HepG2 (cell line): ENCODE measurements at regions not wholly inside any gene's neighbourhood (a gene's known extent, or its start where the extent isn't known, plus 50 kb on each side); places are given as distances from the start of the nearest gene placed in this dataset.

ENCODE experiments used
- ATAC-seq: fragments of 200-7000 bp; cut with Tn5 transposase; 3 replicates; pipeline ENCODE4 v1.9.1; 2020; ENCODE audit warnings: mild to moderate bottlenecking, moderate library complexity
- BruUV-seq: library from RNA; stranded (reverse); fragments of 400-500 nt; replicated peaks from 2 replicates; lab custom pipeline; 2021; lab: Mats Ljungman, UMichigan
- CTCF ChIA-PET: fragments of 300-600 bp; formaldehyde crosslinking; extraction: SDS; loops from one replicate; lab custom pipeline; 2021; ENCODE audit warnings: low total read pairs, inconsistent platforms, low intra/inter-chr PET ratio; lab: Yijun Ruan, JAX
- POLR2A ChIA-PET: fragments of 350-600 bp; sonication (Branson Sonifier 250); formaldehyde crosslinking; loops from one replicate; lab custom pipeline; 2020; ENCODE audit warnings: antibody characterized with exemption, inconsistent platforms; lab: Yijun Ruan, JAX
- DNase-seq: peaks from one replicate; pipeline ENCODE4 v3.0.0-alpha.2; 2015; ENCODE audit warnings: low spot score
- FAIRE-seq: peaks from 3 replicates; lab custom pipeline; 2011; peaks lifted over from hg19 to GRCh38; lab: Jason Lieb, UNC
- H2AFZ ChIP-seq: one replicate; pipeline ENCODE4 v1.6.1; 2011; ENCODE audit warnings: low read length, inconsistent platforms
- H3K27ac ChIP-seq: fragments of 300-600 bp; 3 replicates; pipeline ENCODE4 v1.8.0; 2011; ENCODE audit warnings: mixed run types, mild to moderate bottlenecking, mixed read lengths, low read length, inconsistent platforms; ENCODE audit not compliant: insufficient read depth; ENCODE audit errors: extremely low read length
- H3K27me3 ChIP-seq, 2 experiments: fragments of 200-600 bp in 1 of 2; 2 replicates in 1 of 2; 3 replicates in 1 of 2; pipeline versions ENCODE4 v1.6.0 to v1.8.0; 2011; ENCODE audit warnings: low read length in 2 of 2, mild to moderate bottlenecking in 2 of 2, moderate library complexity in 2 of 2, inconsistent platforms in 1 of 2; ENCODE audit not compliant: insufficient read depth in 2 of 2, control insufficient read depth in 1 of 2
- H3K36me3 ChIP-seq, 2 experiments: fragments of 200-600 bp in 1 of 2; replicated peaks in 1 of 2; 2 replicates in 1 of 2; 3 replicates in 1 of 2; pipeline versions ENCODE4 v1.5.1 to v1.8.0; 2011; ENCODE audit warnings: low read length in 2 of 2, inconsistent platforms in 1 of 2; ENCODE audit not compliant: insufficient read depth in 2 of 2, control insufficient read depth in 1 of 2
- H3K4me1 ChIP-seq: 2 replicates; pipeline ENCODE4 v1.5.1; 2012; ENCODE audit warnings: low read length, inconsistent platforms; ENCODE audit not compliant: insufficient read depth
- H3K4me2 ChIP-seq: 2 replicates; pipeline ENCODE4 v1.6.0; 2011; ENCODE audit warnings: low read depth, low read length, inconsistent platforms
- H3K4me3 ChIP-seq, 3 experiments: fragments of 200-600 bp in 1 of 3; sonication (generic), shearing (Covaris generic) in 1 of 3; replicated peaks in 1 of 3; 2 replicates each; pipeline ENCODE4 v1.5.1; 2011 to 2016; ENCODE audit warnings: low read length in 3 of 3, inconsistent platforms in 2 of 3, low read depth in 2 of 3, mild to moderate bottlenecking in 2 of 3, control low read depth in 1 of 3, mixed read lengths in 1 of 3; ENCODE audit not compliant: insufficient read depth in 1 of 3
- H3K79me2 ChIP-seq: one replicate; pipeline ENCODE4 v1.6.1; 2011; ENCODE audit warnings: low read length, inconsistent platforms; ENCODE audit not compliant: insufficient read depth
- H3K9ac ChIP-seq: 2 replicates; pipeline ENCODE4 v1.6.0; 2011; ENCODE audit warnings: mild to moderate bottlenecking, low read depth, low read length, inconsistent platforms; ENCODE audit not compliant: insufficient read depth
- H3K9me3 ChIP-seq: 2 replicates; pipeline ENCODE4 v1.5.1; 2012; ENCODE audit warnings: mild to moderate bottlenecking, low read length
- H4K20me1 ChIP-seq: 2 replicates; pipeline ENCODE4 v1.6.0; 2011; ENCODE audit warnings: inconsistent platforms, mild to moderate bottlenecking, low read length, moderate library complexity; ENCODE audit not compliant: insufficient read depth
- AGO2 ChIP-seq: fragments of 200-400 bp; formaldehyde crosslinking; optimal IDR thresholded peaks from 2 replicates; pipeline ENCODE3; 2017; ENCODE audit warnings: mild to moderate bottlenecking, low read depth, low read length, moderate library complexity
- BORCS8-MEF2B ChIP-seq: sonication (generic); formaldehyde crosslinking; IDR thresholded peaks from 2 replicates; pipeline ENCODE4 v1.8.0; 2022; ENCODE audit warnings: mild to moderate bottlenecking, missing genetic modification reagents
- HIC2 ChIP-seq: sonication (generic); formaldehyde crosslinking; IDR thresholded peaks from 2 replicates; pipeline ENCODE4 v1.9.0; 2022; ENCODE audit warnings: low read depth, missing genetic modification reagents
- KDM1A ChIP-seq: IDR thresholded peaks from 2 replicates; pipeline ENCODE4 v1.6.1; 2016; ENCODE audit warnings: missing compliant biosample characterization
- MATR3 ChIP-seq: sonication (generic); formaldehyde crosslinking; IDR thresholded peaks from 2 replicates; pipeline ENCODE4 v1.4.0; 2020; ENCODE audit warnings: missing genetic modification reagents
- MYC ChIP-seq: sonication (generic); formaldehyde crosslinking; IDR thresholded peaks from 2 replicates; pipeline ENCODE4 v1.9.0; 2021; ENCODE audit warnings: missing genetic modification reagents, borderline replicate concordance
- NFKB2 ChIP-seq: sonication (generic); formaldehyde crosslinking; IDR thresholded peaks from 2 replicates; pipeline ENCODE4 v1.4.0; 2020; ENCODE audit warnings: missing genetic modification reagents, borderline replicate concordance
- NR2F2 ChIP-seq: IDR thresholded peaks from 2 replicates; pipeline ENCODE4 v1.6.1; 2012; ENCODE audit warnings: low read depth, inconsistent platforms, borderline replicate concordance
- NR2F6 ChIP-seq, 2 experiments: IDR thresholded peaks; 2 replicates each; pipeline ENCODE4 v1.6.1; 2016; ENCODE audit warnings: antibody characterized with exemption in 1 of 2, mild to moderate bottlenecking in 1 of 2
- RARG ChIP-seq: sonication (generic); formaldehyde crosslinking; IDR thresholded peaks from 2 replicates; pipeline ENCODE4 v1.4.0; 2020; ENCODE audit warnings: low read depth, mild to moderate bottlenecking, missing genetic modification reagents
- SP140L ChIP-seq: sonication (generic); formaldehyde crosslinking; IDR thresholded peaks from 2 replicates; pipeline ENCODE4 v1.4.0; 2020; ENCODE audit warnings: missing genetic modification reagents, borderline replicate concordance
- ZBTB21 ChIP-seq: sonication (generic); formaldehyde crosslinking; IDR thresholded peaks from 2 replicates; pipeline ENCODE4 v1.4.0; 2020; ENCODE audit warnings: missing genetic modification reagents
- ZFP36 ChIP-seq: fragments of 150-350 bp; IDR thresholded peaks from 2 replicates; pipeline ENCODE4 v1.6.1; 2018; ENCODE audit warnings: borderline replicate concordance, low read length, low read depth; ENCODE audit not compliant: partially characterized antibody
- ZNF124 ChIP-seq: sonication (generic); formaldehyde crosslinking; IDR thresholded peaks from 2 replicates; pipeline ENCODE4 v1.4.0; 2020; ENCODE audit warnings: missing genetic modification reagents
- ZNF253 ChIP-seq: sonication (generic); formaldehyde crosslinking; IDR thresholded peaks from 2 replicates; pipeline ENCODE4 v1.8.0; 2022; ENCODE audit warnings: mild to moderate bottlenecking, missing genetic modification reagents, borderline replicate concordance
- ZNF337 ChIP-seq: sonication (generic); formaldehyde crosslinking; IDR thresholded peaks from 2 replicates; pipeline ENCODE4 v1.5.1; 2020; ENCODE audit warnings: missing genetic modification reagents, low read depth, mild to moderate bottlenecking, borderline replicate concordance
- ZNF512 ChIP-seq: sonication (generic); formaldehyde crosslinking; IDR thresholded peaks from 2 replicates; pipeline ENCODE4 v1.4.0; 2020; ENCODE audit warnings: mild to moderate bottlenecking, missing genetic modification reagents
- ZNF788 ChIP-seq: sonication (generic); formaldehyde crosslinking; IDR thresholded peaks from 2 replicates; pipeline ENCODE4 v1.5.0; 2020; ENCODE audit warnings: mild to moderate bottlenecking, missing genetic modification reagents, borderline replicate concordance
- WGBS: methylation state at CpG from one replicate; pipeline ENCODE4 v1.1.6; 2017; ENCODE audit warnings: low lambda C conversion rate; 5-methylcytosine and 5-hydroxymethylcytosine counted together
- in situ Hi-C: cut with HindIII; loops from 2 replicates; pipeline ENCODE4 v1.10.0; 2017; ENCODE audit warnings: low pct_unique_long_range_greater_than_20kb; ENCODE audit not compliant: extremely low pct_ligation_motif_present
- intact Hi-C: fragments of 100-400 bp; cut with micrococcal nuclease; formaldehyde crosslinking; loops from one replicate; pipeline ENCODE4 v1.10.0; 2022; ENCODE audit not compliant: unreplicated experiment

- WGBS = 17% methylated on average over 10 of the region's 10 CpGs
- ATAC-seq (no peak), FAIRE-seq (no peak), DNase-seq (no peak)
- BruUV-seq = no TSS peak
- Histone ChIP-seq H2AFZ (no peak overlapping the region), H3K79me2 (no peaks in the 10 kb centered on the region), H3K27ac (no peak overlapping the region), H3K4me3 (no peak overlapping the region), H3K36me3 (no peaks in the 10 kb centered on the region), H3K4me2 (no peak overlapping the region), H3K4me1 (peaks cover 13% of the 10 kb centered on the region; the same call in 1 of the 2 replicates), H3K9me3 (no peaks in the 10 kb centered on the region), H3K27me3 (peaks cover 1 to 39% of the 10 kb centered on the region in 2 experiments; a peak in 4 of 5 replicates), H3K9ac (no peak overlapping the region), H4K20me1 (0 out of 2 replicates have a peak, but pooled peaks cover 3% of the 10 kb centered on the region)
- POLR2A ChIA-PET = no interaction called here
- CTCF ChIA-PET = no interaction called here
- intact Hi-C loops = no loop called here
- in situ Hi-C loops = no loop called here
- TF ChIP-seq NR2F2 (no peak), NR2F6 (IDR thresholded peaks at IDR 0.05) (no peak), NR2F6 (CRISPR knock-in tag; IDR thresholded peaks at IDR 0.05) (no peak), AGO2 (no peak), BORCS8-MEF2B (CRISPR knock-in tag) (no peak), ZBTB21 (CRISPR knock-in tag) (no peak), MYC (CRISPR knock-in tag) (no peak), SP140L (CRISPR knock-in tag) (no peak), ZNF512 (no peak), NFKB2 (no peak), ZNF788 (CRISPR knock-in tag) (no peak), RARG (CRISPR knock-in tag) (no peak), MATR3 (CRISPR knock-in tag) (no peak), HIC2 (CRISPR knock-in tag) (no peak), ZNF337 (CRISPR knock-in tag) (no peak), KDM1A (no peak), ZNF253 (CRISPR knock-in tag) (no peak), ZNF124 (CRISPR knock-in tag) (no peak), ZFP36 (no peak)
These were observed 116.5 kb upstream of the ALDH1A3 start for GRCh38 chr15:100762913-100763834.
